Mesodermal cell (in vitro differentiated cells): ENCODE measurements at regions not wholly inside any gene's neighbourhood (a gene's known extent, or its start where the extent isn't known, plus 50 kb on each side); places are given as distances from the start of the nearest gene placed in this dataset.

ENCODE experiments used
- H3K27ac ChIP-seq: 2 replicates; pipeline ENCODE4 v1.7.0; 2013; ENCODE audit warnings: mild to moderate bottlenecking, low read depth, low read length, moderate library complexity; ENCODE audit not compliant: severe bottlenecking
- H3K36me3 ChIP-seq: 2 replicates; pipeline ENCODE4 v1.7.1; 2013; ENCODE audit warnings: mild to moderate bottlenecking, low read length, moderate library complexity; ENCODE audit not compliant: control insufficient read depth, insufficient read depth
- H3K4me1 ChIP-seq: one replicate; pipeline ENCODE4 v1.7.1; 2013; ENCODE audit warnings: mild to moderate bottlenecking, low read length; ENCODE audit not compliant: insufficient read depth, control insufficient read depth, poor library complexity, severe bottlenecking
- H3K4me3 ChIP-seq: 2 replicates; pipeline ENCODE4 v1.7.0; 2013; ENCODE audit warnings: low read length, control low read depth, mild to moderate bottlenecking; ENCODE audit not compliant: insufficient read depth, poor library complexity, severe bottlenecking; ENCODE audit errors: extremely low read depth
- H3K9me3 ChIP-seq: 2 replicates; pipeline ENCODE4 v1.7.1; 2013; ENCODE audit warnings: mild to moderate bottlenecking, low read length, moderate library complexity; ENCODE audit not compliant: control insufficient read depth
- WGBS, 2 experiments: methylation state at CpG; one replicate each; pipeline ENCODE4 v1.1.5; 2013; ENCODE audit warnings: missing lambda C conversion rate in 2 of 2; ENCODE audit not compliant: insufficient coverage in 2 of 2; 5-methylcytosine and 5-hydroxymethylcytosine counted together

- Histone ChIP-seq H3K27ac (no peak overlapping the region), H3K4me3 (no peak overlapping the region), H3K4me1 (no peaks in the 10 kb centered on the region), H3K9me3 (no peaks in the 10 kb centered on the region), H3K36me3 (no peaks in the 10 kb centered on the region)
- WGBS, 2 experiments, result 44 to 59% methylated on average over 5 of the region's 10 CpGs
Measured at GRCh38 chr11:116148056-116148455, 624.7 kb downstream of the BUD13 start.

GRCh38 chr11:116145187-116145865, 627.5 kb downstream of the BUD13 start:
- Histone ChIP-seq H3K9me3 (no peaks in the 10 kb centered on the region), H3K36me3 (no peaks in the 10 kb centered on the region), H3K4me1 (no peaks in the 10 kb centered on the region), H3K4me3 (no peak overlapping the region), H3K27ac (no peak overlapping the region)
- 57 to 84% methylated on average over 5 to 9 of the region's 14 CpGs for WGBS, 2 experiments

GRCh38 chr11:116144387-116144958, 628.3 kb downstream of the BUD13 start:
- Histone ChIP-seq H3K36me3 (no peaks in the 10 kb centered on the region), H3K9me3 (no peaks in the 10 kb centered on the region), H3K27ac (no peak overlapping the region), H3K4me3 (no peak overlapping the region), H3K4me1 (no peaks in the 10 kb centered on the region)
- 88 to 92% methylated on average over 16 to 17 of the region's 17 CpGs for WGBS, 2 experiments

GRCh38 chr11:116138280-116138679, 634.1 kb upstream of the CADM1 start:
- 89 to 92% methylated on average over 6 of the region's 6 CpGs for whole genome bisulfite sequencing, 2 experiments
- Histone ChIP-seq H3K4me1 (peaks cover 1% of the 10 kb centered on the region), H3K9me3 (no peaks in the 10 kb centered on the region), H3K27ac (no peak overlapping the region), H3K36me3 (no peaks in the 10 kb centered on the region), H3K4me3 (no peak overlapping the region)

- no peaks in the 10 kb centered on the region for H3K9me3 ChIP-seq
- H3K4me3 ChIP-seq, result no peak overlapping the region
- H3K27ac ChIP-seq, result no peak overlapping the region
- H3K4me1 ChIP-seq, result peaks cover 4% of the 10 kb centered on the region
- H3K36me3 ChIP-seq, result no peaks in the 10 kb centered on the region
- WGBS, 2 experiments, result 78 to 93% methylated on average over 2 of the region's 2 CpGs
Measured at GRCh38 chr11:116137753-116138152, 633.5 kb upstream of the CADM1 start.

GRCh38 chr11:116136987-116137674, 632.9 kb upstream of the CADM1 start:
- Histone ChIP-seq H3K27ac (no peak overlapping the region), H3K4me3 (no peak overlapping the region), H3K9me3 (no peaks in the 10 kb centered on the region), H3K36me3 (no peaks in the 10 kb centered on the region), H3K4me1 (peaks cover 4% of the 10 kb centered on the region)
- WGBS, 2 experiments, result 69 to 88% methylated on average over 2 to 5 of the region's 9 CpGs

GRCh38 chr11:116135891-116136290, 631.7 kb upstream of the CADM1 start:
- H3K4me1 ChIP-seq, result peaks cover 6% of the 10 kb centered on the region
- no peak overlapping the region for H3K27ac ChIP-seq
- 85 to 94% methylated on average over 2 of the region's 2 CpGs for WGBS, 2 experiments
- H3K36me3 ChIP-seq, result no peaks in the 10 kb centered on the region
- H3K4me3 ChIP-seq, result no peak overlapping the region
- H3K9me3 ChIP-seq, result no peaks in the 10 kb centered on the region

- Histone ChIP-seq H3K9me3 (no peaks in the 10 kb centered on the region), H3K36me3 (no peaks in the 10 kb centered on the region), H3K4me1 (peaks cover 6% of the 10 kb centered on the region), H3K27ac (no peak overlapping the region), H3K4me3 (no peak overlapping the region)
- no CpG with 5 or more reads among the region's 1 CpG for WGBS, 2 experiments
Measured at GRCh38 chr11:116134450-116134849, 630.2 kb upstream of the CADM1 start.

GRCh38 chr11:116132273-116132978, 628.2 kb upstream of the CADM1 start:
- H3K4me3 ChIP-seq, result no peak overlapping the region
- H3K4me1 ChIP-seq, result peaks cover 6% of the 10 kb centered on the region
- WGBS, 2 experiments, result 90 to 94% methylated on average over 13 to 14 of the region's 14 CpGs
- no peaks in the 10 kb centered on the region for H3K36me3 ChIP-seq
- peak overlapping the region; percentile 10 for H3K27ac ChIP-seq
- no peaks in the 10 kb centered on the region for H3K9me3 ChIP-seq

GRCh38 chr11:116130122-116130521, 625.9 kb upstream of the CADM1 start:
- H3K9me3 ChIP-seq, result no peaks in the 10 kb centered on the region
- peaks cover 6% of the 10 kb centered on the region for H3K4me1 ChIP-seq
- no peak overlapping the region for H3K4me3 ChIP-seq
- WGBS, 2 experiments, result 72 to 75% methylated on average over 4 to 6 of the region's 6 CpGs
- no peak overlapping the region for H3K27ac ChIP-seq
- H3K36me3 ChIP-seq, result no peaks in the 10 kb centered on the region
